ENCODE measurements at regions not wholly inside any gene's neighbourhood (a gene's known extent, or its start where the extent isn't known, plus 50 kb on each side); places are given as distances from the start of the nearest gene placed in this dataset.

GRCh38 chr5:96074460-96074859, 112.8 kb upstream of the ELL2 start:
- no peak for TF ChIP-seq REST (IDR thresholded peaks at IDR 0.05; ENCODE audit: insufficient replicate concordance, low read depth)
- TF ChIP-seq GABPA (IDR thresholded peaks at IDR 0.05; ENCODE audit: low read depth), result no peak
- no peak for TF ChIP-seq SPI1 (IDR thresholded peaks at IDR 0.05; ENCODE audit: borderline replicate concordance, low read depth)
- no peak for TF ChIP-seq POLR2AphosphoS5 (IDR thresholded peaks at IDR 0.05; ENCODE audit: low read depth)
- no peak for TF ChIP-seq CTCF (IDR thresholded peaks at IDR 0.05; ENCODE audit: insufficient read depth, low read length)
- Histone ChIP-seq H3K4me3 (replicated peaks; ENCODE audit: insufficient read depth, low read length) (no peak overlapping the region), H3K27me3 (ENCODE audit: insufficient read depth, poor library complexity, severe bottlenecking) (no peaks in the 10 kb centered on the region), H3K27ac (replicated peaks) (no peak overlapping the region)
- no peak for DNase-seq (ENCODE audit: low read depth in 1 of 2, low spot score in 1 of 2)

- TF ChIP-seq REST (IDR thresholded peaks at IDR 0.05; ENCODE audit: insufficient replicate concordance, low read depth) (no peak), SPI1 (IDR thresholded peaks at IDR 0.05; ENCODE audit: borderline replicate concordance, low read depth) (no peak), POLR2AphosphoS5 (IDR thresholded peaks at IDR 0.05; ENCODE audit: low read depth) (no peak), GABPA (IDR thresholded peaks at IDR 0.05; ENCODE audit: low read depth) (no peak)
- Histone ChIP-seq H3K27ac (replicated peaks) (no peak overlapping the region), H3K27me3 (ENCODE audit: insufficient read depth, poor library complexity, severe bottlenecking) (no peaks in the 10 kb centered on the region), H3K4me3 (replicated peaks; ENCODE audit: insufficient read depth, low read length) (no peak overlapping the region)
- no peak for DNase-seq (ENCODE audit: low read depth in 1 of 2, low spot score in 1 of 2)
Measured at GRCh38 chr5:96072791-96073165, 111.1 kb upstream of the ELL2 start.

- no peak for TF ChIP-seq POLR2AphosphoS5 (IDR thresholded peaks at IDR 0.05; ENCODE audit: low read depth)
- TF ChIP-seq REST (IDR thresholded peaks at IDR 0.05; ENCODE audit: insufficient replicate concordance, low read depth), result no peak
- TF ChIP-seq SPI1 (IDR thresholded peaks at IDR 0.05; ENCODE audit: borderline replicate concordance, low read depth), result no peak
- no peak for TF ChIP-seq GABPA (IDR thresholded peaks at IDR 0.05; ENCODE audit: low read depth)
- no peak for TF ChIP-seq CTCF (IDR thresholded peaks at IDR 0.05; ENCODE audit: insufficient read depth, low read length)
- DNase-seq (ENCODE audit: low read depth in 1 of 2, low spot score in 1 of 2), result peak in 1 of 2 experiments; percentile 12
- H3K4me3 ChIP-seq (replicated peaks; ENCODE audit: insufficient read depth, low read length), result no peak overlapping the region
- H3K27me3 ChIP-seq (ENCODE audit: insufficient read depth, poor library complexity, severe bottlenecking), result no peaks in the 10 kb centered on the region
- no peak overlapping the region; the same call in 1 of the 2 replicates for H3K27ac ChIP-seq (replicated peaks)
Measured at GRCh38 chr5:96072138-96072790, 110.6 kb upstream of the ELL2 start.
